Thyroid gland (tissue), 4 donors: ENCODE measurements at regions not wholly inside any gene's neighbourhood (a gene's known extent, or its start where the extent isn't known, plus 50 kb on each side); places are given as distances from the start of the nearest gene placed in this dataset.

Source experiments
- POLR2A ChIP-seq, 2 donors: fragments of 450-650 bp; IDR thresholded peaks; one replicate each; pipeline ENCODE4 v1.6.1; 2017; ENCODE audit warnings: antibody characterized with exemption in 2 of 2, mild to moderate bottlenecking in 2 of 2, moderate library complexity in 1 of 2
- TF ChIP-seq, protein P1 (sequence below), 6 experiments: fragments of 200-600 bp in 3 of 6; fragments of 450-650 bp in 3 of 6; sonication (generic) in 3 of 6; IDR thresholded peaks; one replicate each; pipeline ENCODE4 v1.5.1; 2016 to 2019; ENCODE audit warnings: antibody characterized with exemption in 6 of 6, mild to moderate bottlenecking in 2 of 6, inconsistent platforms in 1 of 6, moderate library complexity in 1 of 6

DNA sequence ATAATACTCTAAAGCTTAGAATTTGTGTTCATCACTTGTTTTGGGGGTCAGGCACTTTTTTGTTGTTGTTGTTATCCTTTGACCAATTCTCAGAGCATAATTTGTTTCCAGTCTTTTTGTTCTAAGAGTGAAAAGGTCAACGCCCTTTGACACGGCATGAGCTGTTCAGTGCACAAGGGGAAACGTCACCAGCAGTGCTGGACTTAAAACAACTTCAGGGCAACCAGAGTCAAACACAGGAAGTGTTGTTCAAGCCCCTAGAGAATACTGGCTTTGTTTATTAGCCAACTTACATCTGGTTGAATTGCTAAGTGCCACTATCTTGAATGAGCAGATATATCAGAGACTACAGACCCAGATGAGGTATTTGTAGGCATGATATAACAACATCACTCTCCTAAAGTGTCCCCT, 368.9 kb downstream of the TMEM161B start:
- no peak for TF ChIP-seq POLR2A (IDR thresholded peaks at IDR 0.05)
- TF ChIP-seq, protein P1, sequence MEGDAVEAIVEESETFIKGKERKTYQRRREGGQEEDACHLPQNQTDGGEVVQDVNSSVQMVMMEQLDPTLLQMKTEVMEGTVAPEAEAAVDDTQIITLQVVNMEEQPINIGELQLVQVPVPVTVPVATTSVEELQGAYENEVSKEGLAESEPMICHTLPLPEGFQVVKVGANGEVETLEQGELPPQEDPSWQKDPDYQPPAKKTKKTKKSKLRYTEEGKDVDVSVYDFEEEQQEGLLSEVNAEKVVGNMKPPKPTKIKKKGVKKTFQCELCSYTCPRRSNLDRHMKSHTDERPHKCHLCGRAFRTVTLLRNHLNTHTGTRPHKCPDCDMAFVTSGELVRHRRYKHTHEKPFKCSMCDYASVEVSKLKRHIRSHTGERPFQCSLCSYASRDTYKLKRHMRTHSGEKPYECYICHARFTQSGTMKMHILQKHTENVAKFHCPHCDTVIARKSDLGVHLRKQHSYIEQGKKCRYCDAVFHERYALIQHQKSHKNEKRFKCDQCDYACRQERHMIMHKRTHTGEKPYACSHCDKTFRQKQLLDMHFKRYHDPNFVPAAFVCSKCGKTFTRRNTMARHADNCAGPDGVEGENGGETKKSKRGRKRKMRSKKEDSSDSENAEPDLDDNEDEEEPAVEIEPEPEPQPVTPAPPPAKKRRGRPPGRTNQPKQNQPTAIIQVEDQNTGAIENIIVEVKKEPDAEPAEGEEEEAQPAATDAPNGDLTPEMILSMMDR (IDR thresholded peaks at IDR 0.05) = no peak
